T-helper 2 cell treated with Interferon-gamma antibody and Interleukin-4, amounts not matched to agents 5 μg/mL and 100 μg/mL, for 36 hours (primary cell): ENCODE measurements at regions not wholly inside any gene's neighbourhood (a gene's known extent, or its start where the extent isn't known, plus 50 kb on each side); places are given as distances from the start of the nearest gene placed in this dataset.

Source experiments
- DNase-seq: peaks from one replicate; pipeline ENCODE4 v3.0.0; 2021; ENCODE audit warnings: low spot score
- H3K27ac Mint-ChIP-seq: one replicate; pipeline ENCODE4 v1.8.0; 2021; ENCODE audit warnings: mild to moderate bottlenecking, mixed read lengths
- H3K27me3 Mint-ChIP-seq: one replicate; pipeline ENCODE4 v1.8.0; 2021; ENCODE audit warnings: low read depth, mixed read lengths
- H3K36me3 Mint-ChIP-seq: one replicate; pipeline ENCODE4 v1.8.0; 2021; ENCODE audit warnings: low read depth, mixed read lengths
- H3K4me1 Mint-ChIP-seq: one replicate; pipeline ENCODE4 v1.8.0; 2021; ENCODE audit warnings: low read depth, mixed read lengths
- H3K4me3 Mint-ChIP-seq: one replicate; pipeline ENCODE4 v1.8.0; 2022; ENCODE audit warnings: mild to moderate bottlenecking, moderate library complexity, mixed read lengths
- H3K9me3 Mint-ChIP-seq: one replicate; pipeline ENCODE4 v1.8.0; 2021; ENCODE audit warnings: mixed read lengths

DNA sequence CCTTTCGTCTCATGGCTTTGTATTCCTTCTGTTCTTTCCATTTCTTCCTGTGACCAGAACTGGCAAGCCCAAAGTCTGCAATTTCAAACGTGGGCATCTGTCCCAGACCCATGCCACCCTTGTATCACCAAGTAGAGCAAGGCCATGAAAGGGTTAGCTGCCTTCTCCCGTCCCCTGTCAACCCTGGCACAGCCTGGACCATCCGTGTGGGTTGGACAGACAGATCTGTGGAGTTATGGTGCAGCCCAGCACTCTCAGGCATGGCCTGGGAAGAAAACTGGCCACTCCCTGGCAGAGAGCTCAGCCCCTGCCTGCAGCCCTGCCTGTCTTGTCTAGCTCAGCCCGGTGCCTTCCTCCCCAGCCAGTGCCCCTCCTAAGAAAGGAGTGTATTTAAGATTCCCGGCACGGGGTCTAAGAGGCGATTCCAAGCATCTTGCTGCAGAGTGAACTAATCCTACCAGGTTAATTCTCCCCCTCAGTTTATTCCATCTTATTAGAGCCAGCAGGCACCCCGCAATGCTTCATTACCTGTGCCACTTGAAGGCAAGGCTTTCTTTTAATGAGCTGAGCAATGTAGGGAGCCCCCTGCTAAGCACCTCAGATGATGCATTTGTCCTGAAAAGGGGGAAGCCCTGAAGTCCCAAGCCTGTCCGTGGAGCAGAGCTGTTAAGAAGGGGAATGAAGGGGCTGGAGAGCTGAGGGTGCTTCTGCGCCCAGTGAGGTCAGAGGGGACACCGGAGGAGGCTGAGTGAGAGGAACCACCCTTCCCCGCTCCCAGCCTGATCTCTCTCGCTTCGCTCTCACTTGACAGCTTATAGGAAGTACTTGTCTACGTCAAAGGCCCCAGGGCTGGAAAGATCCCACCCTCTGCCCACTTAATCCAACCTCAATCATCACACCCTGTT, 130.6 kb downstream of the SPATA19 start:
- Mint-ChIP-seq H3K9me3 (no peaks in the 10 kb centered on the region), H3K27me3 (no peaks in the 10 kb centered on the region), H3K4me1 (no peaks in the 10 kb centered on the region), H3K27ac (no peak overlapping the region), H3K4me3 (no peak overlapping the region), H3K36me3 (no peaks in the 10 kb centered on the region)
- no peak for DNase-seq

DNA sequence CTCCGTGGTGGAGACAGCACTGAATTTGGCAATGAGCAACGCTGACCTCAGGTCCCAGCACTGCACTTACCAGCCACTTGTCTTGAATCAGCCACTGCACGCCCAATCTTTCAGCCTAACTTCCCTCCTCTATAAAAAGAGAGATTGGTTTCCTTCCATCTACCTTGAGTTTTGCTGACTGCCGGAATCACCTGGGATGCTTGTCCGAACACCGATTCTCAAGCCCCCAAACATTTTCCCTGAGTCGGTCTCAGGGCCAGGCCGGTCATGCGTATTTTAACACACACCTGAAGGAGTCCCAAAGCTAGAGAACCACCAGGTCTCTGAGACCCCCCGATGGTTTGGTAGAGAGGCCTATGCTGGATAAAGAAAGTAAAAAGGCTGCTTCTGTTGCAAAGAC, 131.5 kb downstream of the SPATA19 start:
- Mint-ChIP-seq H3K36me3 (no peaks in the 10 kb centered on the region), H3K4me1 (no peaks in the 10 kb centered on the region)
- no peak for DNase-seq

DNA sequence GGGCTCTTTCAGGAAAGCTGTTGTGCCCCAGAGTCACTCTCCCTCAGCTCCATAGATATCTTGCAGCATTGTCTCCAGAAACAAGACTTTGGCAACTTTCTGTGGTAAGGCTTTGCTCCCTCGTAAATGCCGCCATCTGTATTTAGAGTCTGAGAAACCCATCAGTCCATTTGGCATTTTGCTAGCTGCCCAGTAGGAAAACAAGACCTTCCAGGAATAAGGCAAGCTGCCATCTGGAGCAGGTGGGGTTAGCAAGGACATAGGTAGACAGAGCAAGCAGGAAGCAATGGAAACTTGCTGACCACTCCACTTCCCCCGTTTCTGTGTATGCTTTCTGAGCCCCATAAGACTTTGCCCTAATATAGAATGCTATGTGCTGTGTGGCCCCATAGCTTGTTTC, 131.9 kb downstream of the SPATA19 start:
- no peak overlapping the region for H3K27ac Mint-ChIP-seq
- DNase-seq = no peak
- H3K27me3 Mint-ChIP-seq = no peaks in the 10 kb centered on the region
- H3K4me3 Mint-ChIP-seq = no peak overlapping the region
- H3K4me1 Mint-ChIP-seq = no peaks in the 10 kb centered on the region
- no peaks in the 10 kb centered on the region for H3K36me3 Mint-ChIP-seq
- no peaks in the 10 kb centered on the region for H3K9me3 Mint-ChIP-seq

More for the DNA sequence above, 131.5 kb downstream of the SPATA19 start:
- Mint-ChIP-seq H3K4me3 (no peak overlapping the region), H3K9me3 (no peaks in the 10 kb centered on the region), H3K27ac (no peak overlapping the region), H3K27me3 (no peaks in the 10 kb centered on the region)

DNA sequence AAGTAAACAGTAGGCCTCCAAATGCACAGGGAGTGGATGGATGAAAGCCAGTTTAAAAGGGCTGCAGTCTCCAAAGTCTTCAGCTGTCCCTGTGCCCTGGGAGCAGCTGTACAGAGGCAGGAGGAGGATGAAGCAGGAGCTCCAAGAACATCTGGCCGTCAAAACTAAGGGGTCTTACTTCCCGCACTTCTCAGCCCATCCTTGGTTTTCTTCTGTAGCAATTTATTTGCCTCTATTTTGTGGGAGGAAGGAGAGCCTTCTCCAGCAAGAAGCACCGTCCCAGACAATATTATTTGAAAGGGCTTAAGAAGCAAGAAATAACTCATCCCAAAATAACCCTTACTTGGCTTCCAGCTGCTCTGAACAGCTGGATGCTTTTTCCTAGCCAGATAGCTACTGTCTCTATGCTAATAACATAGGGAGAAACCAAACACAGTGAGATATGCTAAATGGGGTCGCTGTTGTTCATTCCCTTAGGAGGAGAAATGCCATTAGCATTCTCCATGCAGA, 133.2 kb downstream of the SPATA19 start:
- no peaks in the 10 kb centered on the region for H3K9me3 Mint-ChIP-seq
- H3K27ac Mint-ChIP-seq = no peak overlapping the region
- H3K27me3 Mint-ChIP-seq = no peaks in the 10 kb centered on the region
- H3K4me3 Mint-ChIP-seq = no peak overlapping the region
- no peaks in the 10 kb centered on the region for H3K36me3 Mint-ChIP-seq
- DNase-seq = no peak
- no peaks in the 10 kb centered on the region for H3K4me1 Mint-ChIP-seq

DNA sequence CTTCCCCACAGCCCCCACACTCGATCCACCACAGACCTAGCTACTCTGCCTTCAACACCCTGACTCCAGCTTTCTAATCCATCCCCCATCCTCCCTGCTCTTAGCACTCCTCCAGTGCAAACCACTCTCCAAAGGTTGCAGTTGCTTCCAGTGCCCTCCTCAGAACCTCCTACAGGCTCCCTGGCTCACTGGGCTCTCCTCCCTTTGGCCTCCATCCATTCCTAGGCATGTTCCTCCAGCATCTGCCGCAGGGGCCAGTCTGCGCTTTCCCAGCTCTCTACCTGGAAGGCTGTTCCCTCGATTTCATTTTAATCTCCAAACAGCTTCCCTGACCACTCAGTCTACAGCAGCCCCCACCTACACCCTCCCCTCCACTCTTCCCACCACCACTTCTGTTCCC, 133.8 kb downstream of the SPATA19 start:
- Mint-ChIP-seq H3K27ac (no peak overlapping the region), H3K36me3 (no peaks in the 10 kb centered on the region), H3K4me1 (no peaks in the 10 kb centered on the region), H3K27me3 (no peaks in the 10 kb centered on the region), H3K9me3 (no peaks in the 10 kb centered on the region), H3K4me3 (no peak overlapping the region)
- DNase-seq = no peak

DNA sequence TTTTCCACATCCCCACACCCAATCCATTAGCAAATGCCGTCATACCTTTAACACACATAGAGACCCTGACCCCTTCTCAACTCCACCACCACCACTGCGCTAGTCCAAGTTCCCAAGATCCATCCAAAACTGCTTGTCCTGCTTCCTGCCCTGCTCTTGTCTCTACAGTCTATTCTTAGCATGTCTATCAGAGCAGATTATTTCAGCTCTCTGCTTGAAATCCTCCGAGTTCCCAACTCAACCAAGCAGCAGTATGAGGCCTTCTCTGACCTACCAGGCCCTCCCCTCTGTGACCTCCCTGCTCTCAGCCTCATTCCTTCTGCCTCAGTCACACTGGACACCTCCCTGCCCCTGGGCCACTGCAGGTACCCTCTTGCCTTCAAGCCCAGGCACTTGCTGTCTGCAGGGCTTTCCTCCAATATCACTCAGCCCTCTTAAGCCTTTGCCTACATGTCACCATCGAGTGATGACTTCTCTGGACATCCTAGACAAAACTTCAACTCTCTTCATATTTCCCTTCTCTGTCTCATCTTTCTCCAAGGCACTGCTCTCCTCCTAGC, 134.6 kb downstream of the SPATA19 start:
- H3K9me3 Mint-ChIP-seq = no peaks in the 10 kb centered on the region
- H3K27me3 Mint-ChIP-seq = no peaks in the 10 kb centered on the region
- no peaks in the 10 kb centered on the region for H3K4me1 Mint-ChIP-seq
- H3K4me3 Mint-ChIP-seq = no peak overlapping the region
- H3K27ac Mint-ChIP-seq = no peak overlapping the region
- H3K36me3 Mint-ChIP-seq = no peaks in the 10 kb centered on the region
- no peak for DNase-seq

DNA sequence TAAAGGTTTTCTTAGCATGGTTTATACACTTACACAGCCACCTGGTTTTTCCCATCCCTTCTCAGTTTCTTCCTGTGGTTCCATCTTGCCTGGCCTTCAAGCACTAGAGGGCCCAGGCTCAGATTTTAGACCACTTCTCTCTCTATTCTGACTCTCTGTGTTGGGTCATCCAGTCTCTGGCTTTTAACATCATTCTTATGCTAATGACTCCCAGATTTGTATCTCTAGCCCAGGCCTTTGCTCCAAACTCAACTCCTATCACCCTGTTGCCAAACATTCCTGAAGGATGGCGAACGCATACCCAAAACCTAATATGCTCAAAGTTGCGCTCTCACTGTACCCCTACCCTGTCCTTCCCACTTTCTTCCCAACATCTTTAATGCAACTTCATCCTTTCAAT, 135.1 kb downstream of the SPATA19 start:
- H3K9me3 Mint-ChIP-seq = no peaks in the 10 kb centered on the region
- H3K36me3 Mint-ChIP-seq = no peaks in the 10 kb centered on the region
- no peak for DNase-seq
- no peak overlapping the region for H3K27ac Mint-ChIP-seq
- H3K27me3 Mint-ChIP-seq = no peaks in the 10 kb centered on the region
- no peak overlapping the region for H3K4me3 Mint-ChIP-seq
- no peaks in the 10 kb centered on the region for H3K4me1 Mint-ChIP-seq

DNA sequence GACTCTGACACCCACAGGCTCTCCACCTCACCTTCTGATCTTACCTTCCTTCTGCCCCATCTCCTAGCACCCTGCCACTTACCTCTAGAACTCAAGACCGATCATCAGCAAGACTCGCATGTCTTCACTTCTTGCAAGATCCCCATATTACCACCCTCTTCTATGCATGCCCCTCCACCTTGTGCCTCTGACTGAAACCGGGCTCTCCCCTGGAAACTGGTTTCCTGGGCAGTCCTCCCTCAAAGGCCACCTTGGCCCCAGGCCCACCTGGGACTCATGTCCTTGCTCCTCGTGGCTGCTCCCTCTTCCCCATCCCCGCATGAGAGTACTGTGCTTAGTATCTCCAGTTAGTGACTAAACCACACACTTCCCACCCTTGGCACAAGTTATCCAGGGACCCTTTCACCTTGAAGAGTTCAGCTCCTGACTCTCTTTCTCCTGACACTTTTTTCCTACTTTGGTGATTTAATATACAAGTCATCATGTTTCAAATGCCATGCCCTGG, 136.7 kb downstream of the SPATA19 start:
- no peak for DNase-seq
- Mint-ChIP-seq H3K27me3 (no peaks in the 10 kb centered on the region), H3K4me1 (no peaks in the 10 kb centered on the region), H3K9me3 (no peaks in the 10 kb centered on the region), H3K36me3 (no peaks in the 10 kb centered on the region), H3K4me3 (no peak overlapping the region), H3K27ac (no peak overlapping the region)

DNA sequence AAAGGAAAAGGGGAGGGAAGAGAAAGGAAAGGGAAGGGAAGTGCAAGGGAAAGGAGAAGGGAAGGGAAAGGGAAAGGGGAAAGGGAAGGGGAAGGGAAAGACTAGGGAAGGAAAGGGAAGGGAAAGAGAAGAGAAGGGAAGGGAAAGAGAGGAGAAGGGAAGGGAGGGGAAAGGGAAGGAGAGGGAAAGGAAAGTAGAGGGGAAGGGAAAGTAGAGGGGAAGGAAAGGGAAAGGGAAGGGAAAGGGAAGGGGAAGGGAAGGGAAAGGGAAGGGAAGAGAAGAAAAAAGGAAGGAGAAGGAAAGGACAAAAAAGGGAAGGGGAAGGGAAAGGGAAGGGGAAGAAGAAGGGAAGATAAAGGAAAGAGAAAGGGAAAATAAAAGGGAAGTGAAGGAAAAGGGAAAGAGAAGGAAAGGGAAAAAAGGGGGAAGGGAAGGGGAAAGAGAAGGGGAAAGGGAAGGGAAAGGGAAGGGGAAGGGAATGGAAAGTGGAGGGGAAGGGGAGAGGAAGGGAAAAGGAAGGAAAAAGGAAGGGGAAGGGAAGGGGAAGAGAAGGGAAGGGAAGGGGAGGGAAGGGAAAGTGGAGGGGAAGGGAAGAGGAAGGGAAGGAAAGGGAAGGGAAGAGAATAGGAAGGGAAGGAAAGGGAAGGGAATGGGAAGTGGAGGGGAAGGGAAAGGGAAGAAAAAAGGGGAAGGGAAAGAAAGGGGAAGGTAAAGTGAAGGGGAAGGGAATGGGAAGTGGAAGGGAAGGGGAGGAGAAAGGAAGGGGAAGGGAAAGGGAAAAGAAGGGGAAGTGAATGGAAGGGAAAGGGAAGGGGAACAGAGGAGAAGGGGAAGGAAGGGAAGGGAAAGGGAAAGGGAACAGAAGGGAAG, 138.2 kb downstream of the SPATA19 start:
- H3K27ac Mint-ChIP-seq = no peak overlapping the region
- H3K4me1 Mint-ChIP-seq = no peaks in the 10 kb centered on the region
- H3K4me3 Mint-ChIP-seq = no peak overlapping the region
- H3K27me3 Mint-ChIP-seq = no peaks in the 10 kb centered on the region
- DNase-seq = no peak
- no peaks in the 10 kb centered on the region for H3K9me3 Mint-ChIP-seq
- no peaks in the 10 kb centered on the region for H3K36me3 Mint-ChIP-seq

DNA sequence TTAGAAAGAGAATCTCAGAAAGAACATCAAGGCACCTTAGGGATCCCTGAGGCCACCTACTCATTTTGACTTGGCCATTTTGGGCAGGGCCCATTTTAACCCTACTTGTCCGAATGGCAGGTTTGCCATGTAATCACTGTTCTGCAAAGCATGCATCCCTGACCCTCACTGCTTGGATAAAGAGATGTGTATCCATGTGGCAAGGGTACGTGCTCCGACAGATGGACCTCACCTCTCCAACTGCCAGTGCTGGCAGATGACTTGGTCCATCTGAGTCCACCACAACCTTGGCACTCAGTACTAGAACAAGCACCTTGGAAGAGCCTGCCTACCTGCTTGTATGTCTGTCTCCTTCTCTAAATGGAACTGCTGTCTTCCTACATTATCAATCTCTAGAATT, 139.4 kb downstream of the SPATA19 start:
- Mint-ChIP-seq H3K9me3 (no peaks in the 10 kb centered on the region), H3K36me3 (no peaks in the 10 kb centered on the region), H3K4me3 (no peak overlapping the region), H3K27ac (no peak overlapping the region), H3K27me3 (no peaks in the 10 kb centered on the region), H3K4me1 (no peaks in the 10 kb centered on the region)
- DNase-seq = no peak

DNA sequence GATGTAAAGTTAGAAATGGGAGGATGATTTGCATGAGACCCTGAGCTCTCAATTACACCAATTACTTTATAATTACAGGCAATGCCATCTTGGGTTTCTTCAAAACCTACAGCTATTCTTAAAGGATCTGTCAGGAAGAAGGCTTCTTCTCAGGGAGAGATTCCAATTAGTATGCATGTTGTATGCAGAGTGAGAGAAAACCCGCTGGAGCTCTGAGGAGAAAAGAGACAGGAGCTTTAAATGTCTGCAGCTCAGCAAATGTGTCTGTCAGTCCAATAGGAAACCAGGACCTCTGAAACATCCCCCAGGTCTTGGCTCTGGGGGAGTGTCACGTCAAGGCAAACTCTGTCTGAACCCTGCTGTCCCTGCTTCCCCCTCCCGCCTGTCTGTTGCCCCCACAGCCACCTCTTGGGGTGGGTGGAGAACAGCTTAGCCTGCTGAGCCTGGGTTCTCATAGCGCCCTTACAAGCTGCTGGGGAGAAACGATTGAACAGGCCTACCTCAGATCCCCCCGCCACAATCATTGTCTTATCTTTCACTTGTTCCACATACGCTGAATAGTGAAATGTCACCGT, 140.2 kb downstream of the SPATA19 start:
- Mint-ChIP-seq H3K4me1 (no peaks in the 10 kb centered on the region), H3K36me3 (no peaks in the 10 kb centered on the region), H3K9me3 (no peaks in the 10 kb centered on the region), H3K4me3 (no peak overlapping the region), H3K27me3 (no peaks in the 10 kb centered on the region), H3K27ac (no peak overlapping the region)
- no peak for DNase-seq

DNA sequence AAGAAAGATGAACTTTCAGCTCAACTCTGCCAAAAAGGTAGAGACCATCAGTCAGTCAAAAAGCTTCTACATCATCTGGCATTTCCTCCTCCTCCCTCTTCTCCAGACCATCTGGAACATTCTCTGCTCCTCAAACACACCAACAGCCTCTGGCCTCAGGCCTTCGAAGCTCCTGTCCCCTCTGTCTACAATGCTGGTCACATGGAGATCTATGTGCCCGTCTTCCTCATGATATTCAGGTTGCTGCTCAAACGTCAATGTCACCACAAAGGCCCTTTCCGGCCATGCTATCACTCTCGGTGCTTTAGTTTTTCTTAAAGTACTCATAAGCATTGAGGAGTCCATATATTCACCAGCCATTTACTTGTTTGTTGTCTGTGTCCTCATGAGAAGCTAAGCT, 146.2 kb downstream of the SPATA19 start:
- Mint-ChIP-seq H3K9me3 (no peaks in the 10 kb centered on the region), H3K36me3 (no peaks in the 10 kb centered on the region), H3K27me3 (no peaks in the 10 kb centered on the region), H3K4me1 (no peaks in the 10 kb centered on the region), H3K27ac (no peak overlapping the region), H3K4me3 (no peak overlapping the region)
- no peak for DNase-seq

DNA sequence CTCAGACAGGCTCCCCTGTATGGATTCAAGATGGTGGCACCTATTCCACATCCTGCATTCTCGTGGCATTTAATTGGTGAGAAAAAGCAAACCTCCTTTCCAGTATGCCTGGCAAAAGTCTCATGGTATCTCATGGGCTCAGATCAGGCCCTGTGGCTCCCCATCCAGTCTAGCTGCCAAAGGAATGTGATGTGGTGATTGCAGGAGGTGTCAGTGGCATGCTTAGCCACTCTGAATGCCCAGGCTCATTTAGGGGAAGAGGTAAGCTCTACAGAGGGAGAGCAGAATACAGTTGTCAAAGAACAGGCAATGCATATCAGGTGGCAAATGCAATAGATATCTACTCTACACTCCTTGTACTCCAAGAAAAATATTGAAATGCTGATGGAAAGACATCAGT, 146.7 kb downstream of the SPATA19 start:
- Mint-ChIP-seq H3K9me3 (no peaks in the 10 kb centered on the region), H3K36me3 (no peaks in the 10 kb centered on the region), H3K27ac (no peak overlapping the region), H3K4me3 (no peak overlapping the region), H3K4me1 (no peaks in the 10 kb centered on the region), H3K27me3 (no peaks in the 10 kb centered on the region)
- no peak for DNase-seq
